ENCODE measurements at regions not wholly inside any gene's neighbourhood (a gene's known extent, or its start where the extent isn't known, plus 50 kb on each side); places are given as distances from the start of the nearest gene placed in this dataset.

DNA sequence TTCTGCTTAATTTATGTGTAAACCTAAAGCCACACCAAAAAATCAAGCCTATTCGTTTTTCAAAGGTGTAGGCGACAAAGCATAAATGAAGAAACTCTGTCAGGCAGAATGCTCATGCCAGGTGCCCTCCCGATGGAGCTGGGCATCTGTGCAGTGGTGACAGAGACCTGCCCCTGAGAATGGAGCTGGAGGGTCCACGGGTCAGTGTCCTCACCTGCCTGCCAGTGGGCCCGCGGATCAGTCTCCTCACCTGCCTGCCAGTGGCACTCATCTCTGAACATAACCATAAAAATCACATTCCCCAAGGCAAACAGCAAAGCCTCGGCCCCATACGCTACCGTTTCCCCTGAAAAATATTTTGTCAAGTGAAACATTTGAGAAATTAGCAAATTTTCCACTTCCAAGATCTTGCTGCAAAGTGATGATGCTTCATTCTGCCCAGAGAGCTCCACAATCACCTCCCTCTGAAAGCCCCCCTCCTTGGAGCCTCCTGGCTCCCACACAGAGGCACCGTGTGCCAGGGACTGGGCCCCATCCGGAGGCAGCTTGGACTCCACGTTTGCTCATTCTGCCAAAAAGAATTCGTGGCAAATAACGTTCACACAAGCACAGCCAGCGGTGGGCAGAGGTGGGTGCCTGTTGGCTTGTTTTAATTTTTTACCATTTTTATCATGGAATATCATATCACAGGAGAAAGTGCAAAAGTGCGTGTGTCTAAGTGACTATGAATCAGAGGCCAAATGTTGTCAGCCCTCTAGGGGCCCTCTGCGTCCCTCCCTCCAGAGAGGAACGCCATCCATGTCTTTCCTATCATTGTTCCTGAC, 88.8 kb downstream of the YTHDF1 start:
- TF ChIP-seq, protein P1, sequence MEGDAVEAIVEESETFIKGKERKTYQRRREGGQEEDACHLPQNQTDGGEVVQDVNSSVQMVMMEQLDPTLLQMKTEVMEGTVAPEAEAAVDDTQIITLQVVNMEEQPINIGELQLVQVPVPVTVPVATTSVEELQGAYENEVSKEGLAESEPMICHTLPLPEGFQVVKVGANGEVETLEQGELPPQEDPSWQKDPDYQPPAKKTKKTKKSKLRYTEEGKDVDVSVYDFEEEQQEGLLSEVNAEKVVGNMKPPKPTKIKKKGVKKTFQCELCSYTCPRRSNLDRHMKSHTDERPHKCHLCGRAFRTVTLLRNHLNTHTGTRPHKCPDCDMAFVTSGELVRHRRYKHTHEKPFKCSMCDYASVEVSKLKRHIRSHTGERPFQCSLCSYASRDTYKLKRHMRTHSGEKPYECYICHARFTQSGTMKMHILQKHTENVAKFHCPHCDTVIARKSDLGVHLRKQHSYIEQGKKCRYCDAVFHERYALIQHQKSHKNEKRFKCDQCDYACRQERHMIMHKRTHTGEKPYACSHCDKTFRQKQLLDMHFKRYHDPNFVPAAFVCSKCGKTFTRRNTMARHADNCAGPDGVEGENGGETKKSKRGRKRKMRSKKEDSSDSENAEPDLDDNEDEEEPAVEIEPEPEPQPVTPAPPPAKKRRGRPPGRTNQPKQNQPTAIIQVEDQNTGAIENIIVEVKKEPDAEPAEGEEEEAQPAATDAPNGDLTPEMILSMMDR (IDR thresholded peaks at IDR 0.05): no peak
- no peak for TF ChIP-seq POLR2A (IDR thresholded peaks at IDR 0.05)
- TF ChIP-seq EP300 (IDR thresholded peaks at IDR 0.05): no peak
- no peak for TF ChIP-seq POLR2AphosphoS5 (IDR thresholded peaks at IDR 0.05)
